ENCODE measurements at regions not wholly inside any gene's neighbourhood (a gene's known extent, or its start where the extent isn't known, plus 50 kb on each side); places are given as distances from the start of the nearest gene placed in this dataset.

DNA sequence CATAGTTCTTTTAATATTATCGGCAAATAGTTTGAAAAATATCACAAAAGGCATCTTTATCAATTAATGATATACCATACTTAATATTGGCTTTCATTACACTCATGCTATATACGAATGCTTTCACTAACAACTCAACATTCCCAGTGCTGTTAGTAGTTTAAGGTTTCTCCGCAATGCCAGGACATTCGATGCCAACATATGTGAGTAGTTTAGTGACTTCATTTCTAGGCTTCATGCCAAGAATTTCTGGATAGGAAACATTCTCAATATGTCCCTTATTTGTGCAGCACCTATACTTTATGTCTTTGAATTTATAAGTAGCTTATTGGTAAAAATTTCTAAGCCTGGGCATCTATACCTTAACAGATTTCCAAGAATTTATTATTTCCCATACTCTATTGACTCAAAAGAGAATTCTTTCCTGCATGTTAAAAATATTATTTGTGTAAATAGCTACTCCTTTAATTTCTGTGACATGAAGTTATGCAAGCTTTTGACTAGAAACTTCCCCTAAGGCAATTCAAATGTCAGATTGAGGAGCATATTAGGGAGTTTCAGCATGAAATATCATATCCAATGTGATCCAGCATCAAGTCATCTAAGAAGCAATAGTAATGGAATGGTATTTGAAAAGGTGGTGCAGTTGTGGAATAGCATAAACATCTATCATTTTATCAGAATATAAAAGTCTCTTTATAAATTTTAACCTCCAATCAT is 236.0 kb upstream of the STXBP5 start:
- TF ChIP-seq, protein P1, sequence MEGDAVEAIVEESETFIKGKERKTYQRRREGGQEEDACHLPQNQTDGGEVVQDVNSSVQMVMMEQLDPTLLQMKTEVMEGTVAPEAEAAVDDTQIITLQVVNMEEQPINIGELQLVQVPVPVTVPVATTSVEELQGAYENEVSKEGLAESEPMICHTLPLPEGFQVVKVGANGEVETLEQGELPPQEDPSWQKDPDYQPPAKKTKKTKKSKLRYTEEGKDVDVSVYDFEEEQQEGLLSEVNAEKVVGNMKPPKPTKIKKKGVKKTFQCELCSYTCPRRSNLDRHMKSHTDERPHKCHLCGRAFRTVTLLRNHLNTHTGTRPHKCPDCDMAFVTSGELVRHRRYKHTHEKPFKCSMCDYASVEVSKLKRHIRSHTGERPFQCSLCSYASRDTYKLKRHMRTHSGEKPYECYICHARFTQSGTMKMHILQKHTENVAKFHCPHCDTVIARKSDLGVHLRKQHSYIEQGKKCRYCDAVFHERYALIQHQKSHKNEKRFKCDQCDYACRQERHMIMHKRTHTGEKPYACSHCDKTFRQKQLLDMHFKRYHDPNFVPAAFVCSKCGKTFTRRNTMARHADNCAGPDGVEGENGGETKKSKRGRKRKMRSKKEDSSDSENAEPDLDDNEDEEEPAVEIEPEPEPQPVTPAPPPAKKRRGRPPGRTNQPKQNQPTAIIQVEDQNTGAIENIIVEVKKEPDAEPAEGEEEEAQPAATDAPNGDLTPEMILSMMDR (IDR thresholded peaks at IDR 0.05; ENCODE audit: low read depth, low read length), result no peak
- TF ChIP-seq POLR2A (IDR thresholded peaks at IDR 0.05; ENCODE audit: extremely low read depth, insufficient read length), result no peak
- no peak for TF ChIP-seq MYC (IDR thresholded peaks at IDR 0.05; ENCODE audit: low read depth, low read length)
- TF ChIP-seq, protein P2, sequence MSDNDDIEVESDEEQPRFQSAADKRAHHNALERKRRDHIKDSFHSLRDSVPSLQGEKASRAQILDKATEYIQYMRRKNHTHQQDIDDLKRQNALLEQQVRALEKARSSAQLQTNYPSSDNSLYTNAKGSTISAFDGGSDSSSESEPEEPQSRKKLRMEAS (IDR thresholded peaks at IDR 0.05; ENCODE audit: low read depth, low read length), result no peak
- DNase-seq (ENCODE audit: low read depth), result no peak
- H3K4me3 ChIP-seq (ENCODE audit: low read depth, low read length), result no peak overlapping the region

DNA sequence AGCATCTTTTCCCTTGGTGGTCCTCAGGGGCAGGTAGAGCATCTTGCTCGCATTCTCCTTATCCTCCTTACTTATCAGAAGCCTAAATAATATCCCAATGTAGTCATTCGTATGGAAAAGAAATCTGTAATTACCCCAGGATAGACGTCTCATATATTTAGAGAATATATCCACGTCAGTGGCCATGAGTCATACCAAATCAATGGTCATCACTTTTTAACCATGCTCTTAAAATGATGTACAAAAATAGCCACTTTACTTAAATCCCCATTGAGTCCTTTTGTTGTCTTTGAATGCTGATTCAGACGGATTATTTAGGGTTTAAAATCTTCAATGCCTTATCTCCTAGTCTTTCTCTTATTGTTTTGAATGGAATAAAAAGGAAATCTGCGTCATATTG is 231.7 kb upstream of the STXBP5 start:
- TF ChIP-seq, protein P2 (IDR thresholded peaks at IDR 0.05; ENCODE audit: low read depth, low read length), result no peak
- no peak for TF ChIP-seq MYC (IDR thresholded peaks at IDR 0.05; ENCODE audit: low read depth, low read length)
- TF ChIP-seq POLR2A (IDR thresholded peaks at IDR 0.05; ENCODE audit: extremely low read depth, insufficient read length), result no peak
- TF ChIP-seq, protein P1 (IDR thresholded peaks at IDR 0.05; ENCODE audit: low read depth, low read length), result no peak
- H3K4me3 ChIP-seq (ENCODE audit: low read depth, low read length), result no peak overlapping the region
- DNase-seq (ENCODE audit: low read depth), result no peak

DNA sequence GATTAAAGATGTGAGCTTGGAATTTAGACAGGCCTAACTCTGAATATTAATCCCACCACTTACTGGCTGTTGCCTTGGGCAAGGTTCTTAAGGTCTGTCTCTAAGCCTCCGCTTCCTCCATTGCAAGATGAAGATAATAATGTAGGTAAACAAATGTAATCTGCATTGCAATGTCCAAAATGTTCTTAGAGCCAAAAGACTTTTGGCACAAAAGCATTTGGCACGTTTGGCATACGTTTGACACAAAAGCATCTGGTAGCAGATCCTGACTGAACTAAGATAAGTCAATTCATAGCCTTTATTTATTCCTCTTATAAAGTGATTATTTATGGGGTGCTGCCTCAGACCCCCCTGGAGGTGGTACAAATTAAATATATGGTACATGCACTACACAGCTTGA is 229.9 kb upstream of the STXBP5 start:
- DNase-seq (ENCODE audit: low read depth), result no peak
- H3K4me3 ChIP-seq (ENCODE audit: low read depth, low read length), result no peak overlapping the region
- TF ChIP-seq MYC (IDR thresholded peaks at IDR 0.05; ENCODE audit: low read depth, low read length), result no peak
- TF ChIP-seq, protein P2 (IDR thresholded peaks at IDR 0.05; ENCODE audit: low read depth, low read length), result no peak
- TF ChIP-seq, protein P1 (IDR thresholded peaks at IDR 0.05; ENCODE audit: low read depth, low read length), result no peak

DNA sequence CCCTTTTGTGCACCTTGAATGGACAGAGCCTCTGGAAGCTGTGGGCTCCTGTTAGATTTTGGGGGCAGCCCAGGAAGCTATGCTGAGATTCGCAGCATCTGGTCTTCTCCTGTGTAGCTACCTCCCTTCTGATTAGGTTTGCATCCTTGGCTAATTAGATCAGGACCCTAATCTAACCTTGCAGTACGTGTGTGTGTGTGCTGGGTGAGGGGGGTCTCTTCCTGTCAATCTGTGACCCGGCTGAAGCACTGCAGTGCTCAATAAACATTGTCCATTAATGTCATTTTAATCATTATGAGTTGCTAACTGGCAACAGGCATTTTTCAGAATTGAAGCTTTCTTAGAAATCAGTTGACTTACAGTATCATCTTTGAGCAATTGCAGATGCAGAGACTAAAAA is 229.1 kb upstream of the STXBP5 start:
- TF ChIP-seq, protein P1 (IDR thresholded peaks at IDR 0.05; ENCODE audit: low read depth, low read length), result no peak
- TF ChIP-seq, protein P2 (IDR thresholded peaks at IDR 0.05; ENCODE audit: low read depth, low read length), result no peak
- TF ChIP-seq POLR2A (IDR thresholded peaks at IDR 0.05; ENCODE audit: extremely low read depth, insufficient read length) (no peak), MYC (IDR thresholded peaks at IDR 0.05; ENCODE audit: low read depth, low read length) (no peak)
- no peak for DNase-seq (ENCODE audit: low read depth)
- H3K4me3 ChIP-seq (ENCODE audit: low read depth, low read length), result no peak overlapping the region

DNA sequence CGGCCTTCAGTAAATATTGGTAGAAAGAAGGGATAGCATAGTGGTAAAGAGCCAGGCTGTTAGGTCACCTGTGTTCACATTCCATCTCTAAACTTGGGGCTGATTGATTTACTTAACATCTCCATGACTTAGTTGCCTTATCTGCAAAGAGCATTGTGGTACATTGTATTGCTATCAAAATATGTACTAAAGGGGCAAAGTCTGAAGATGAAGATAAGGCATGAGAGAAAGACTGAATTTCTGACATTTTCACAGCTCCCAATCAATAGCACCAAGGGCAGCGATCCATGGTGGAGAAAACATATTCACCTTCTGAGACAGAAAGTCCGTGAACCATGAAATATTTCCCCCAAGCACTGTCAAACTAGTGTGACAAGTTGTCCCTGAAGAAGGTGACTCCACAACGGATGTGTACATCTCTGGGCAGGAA is 223.3 kb upstream of the STXBP5 start:
- DNase-seq (ENCODE audit: low read depth), result no peak
- TF ChIP-seq, protein P2 (IDR thresholded peaks at IDR 0.05; ENCODE audit: low read depth, low read length), result no peak
- TF ChIP-seq, protein P1 (IDR thresholded peaks at IDR 0.05; ENCODE audit: low read depth, low read length), result no peak
- TF ChIP-seq POLR2A (IDR thresholded peaks at IDR 0.05; ENCODE audit: extremely low read depth, insufficient read length) (no peak), MYC (IDR thresholded peaks at IDR 0.05; ENCODE audit: low read depth, low read length) (no peak)
- H3K4me3 ChIP-seq (ENCODE audit: low read depth, low read length), result no peak overlapping the region
